ENCODE measurements at regions not wholly inside any gene's neighbourhood (a gene's known extent, or its start where the extent isn't known, plus 50 kb on each side); places are given as distances from the start of the nearest gene placed in this dataset.
"Not testable (repeated sequence)": the region's sequence is repeated elsewhere in the genome, so short reads cannot be mapped to it uniquely, and the experiment has no call there.

GRCh38 chr5:117379521-117379920 lies 804.9 kb upstream of the SEMA6A start:
- no peak for TF ChIP-seq YY1 (IDR thresholded peaks at IDR 0.05; ENCODE audit: insufficient read depth, insufficient read length)
- no peak for TF ChIP-seq SUZ12 (IDR thresholded peaks at IDR 0.05; ENCODE audit: extremely low read depth, insufficient read depth, insufficient read length)
- no peak for TF ChIP-seq ZNF274 (IDR thresholded peaks at IDR 0.05; ENCODE audit: low read depth, low read length)
- no peaks in the 10 kb centered on the region for H3K27me3 ChIP-seq (ENCODE audit: insufficient read depth, insufficient read length)
- no peaks in the 10 kb centered on the region for H3K9me3 ChIP-seq (ENCODE audit: insufficient read depth, low read length)
- no peak overlapping the region for H3K4me3 ChIP-seq (ENCODE audit: insufficient read length, low read depth)
- H3K36me3 ChIP-seq (ENCODE audit: insufficient read depth, insufficient read length, low read length), result no peaks in the 10 kb centered on the region
- DNase-seq (ENCODE audit: low read depth, low spot score), result no peak
- no peaks in the 10 kb centered on the region for H3K4me1 ChIP-seq (ENCODE audit: insufficient read depth, insufficient read length)
- H3K9ac ChIP-seq (ENCODE audit: insufficient read length, low read depth), result no peak overlapping the region

DNA sequence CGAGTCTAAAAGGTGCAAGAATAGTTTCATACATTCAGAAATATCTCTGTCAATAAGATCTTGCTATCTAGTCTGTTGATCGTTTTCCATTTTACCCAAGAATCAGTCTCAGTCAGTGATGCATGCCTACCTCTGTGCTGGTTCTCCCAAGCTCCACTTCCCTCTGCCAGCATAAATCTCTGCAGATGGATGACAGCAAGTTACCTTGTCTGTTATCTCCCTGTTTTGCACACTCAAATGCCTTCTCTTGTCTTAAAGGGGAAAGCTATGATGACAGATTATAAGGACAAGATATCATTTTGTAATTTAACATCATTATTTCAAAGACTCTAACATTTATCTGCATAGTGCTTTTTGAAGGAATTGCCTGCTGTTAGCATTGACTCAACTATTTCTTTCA lies 802.1 kb upstream of the SEMA6A start:
- Histone ChIP-seq H3K36me3 (ENCODE audit: insufficient read depth, insufficient read length, low read length) (no peaks in the 10 kb centered on the region), H3K4me1 (ENCODE audit: insufficient read depth, insufficient read length) (no peaks in the 10 kb centered on the region), H3K9ac (ENCODE audit: insufficient read length, low read depth) (no peak overlapping the region), H3K27me3 (ENCODE audit: insufficient read depth, insufficient read length) (no peaks in the 10 kb centered on the region), H3K4me3 (ENCODE audit: insufficient read length, low read depth) (no peak overlapping the region), H3K9me3 (ENCODE audit: insufficient read depth, low read length) (no peaks in the 10 kb centered on the region)
- DNase-seq (ENCODE audit: low read depth, low spot score), result no peak
- TF ChIP-seq YY1 (IDR thresholded peaks at IDR 0.05; ENCODE audit: insufficient read depth, insufficient read length), result no peak
- TF ChIP-seq ZNF274 (IDR thresholded peaks at IDR 0.05; ENCODE audit: low read depth, low read length), result no peak
- no peak for TF ChIP-seq SUZ12 (IDR thresholded peaks at IDR 0.05; ENCODE audit: extremely low read depth, insufficient read depth, insufficient read length)

DNA sequence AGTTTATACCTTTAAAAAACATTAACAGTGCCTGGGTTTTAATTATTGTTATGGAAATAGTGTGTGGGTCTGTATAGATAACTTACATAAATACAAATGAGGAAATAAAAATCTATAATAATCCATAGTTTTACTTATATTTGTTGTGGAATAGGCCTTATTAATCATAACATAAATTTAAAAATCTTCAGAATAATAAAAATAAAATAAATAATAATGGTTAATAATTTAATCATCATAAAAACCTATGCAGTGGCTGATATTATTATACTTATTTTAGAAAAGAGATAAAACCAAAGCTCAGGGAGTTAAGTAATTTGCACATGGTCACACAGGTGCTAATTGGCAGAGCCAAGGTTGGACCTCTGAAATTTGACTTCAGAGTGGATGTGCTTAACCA lies 785.3 kb upstream of the SEMA6A start:
- TF ChIP-seq ZNF274 (IDR thresholded peaks at IDR 0.05; ENCODE audit: low read depth, low read length), result no peak
- no peak for TF ChIP-seq SUZ12 (IDR thresholded peaks at IDR 0.05; ENCODE audit: extremely low read depth, insufficient read depth, insufficient read length)
- no peak for TF ChIP-seq YY1 (IDR thresholded peaks at IDR 0.05; ENCODE audit: insufficient read depth, insufficient read length)
- no peak for DNase-seq (ENCODE audit: low read depth, low spot score)
- Histone ChIP-seq H3K9ac (ENCODE audit: insufficient read length, low read depth) (no peak overlapping the region), H3K9me3 (ENCODE audit: insufficient read depth, low read length) (no peaks in the 10 kb centered on the region), H3K36me3 (ENCODE audit: insufficient read depth, insufficient read length, low read length) (no peaks in the 10 kb centered on the region), H3K4me3 (ENCODE audit: insufficient read length, low read depth) (no peak overlapping the region), H3K4me1 (ENCODE audit: insufficient read depth, insufficient read length) (no peaks in the 10 kb centered on the region), H3K27me3 (ENCODE audit: insufficient read depth, insufficient read length) (no peaks in the 10 kb centered on the region)

GRCh38 chr5:117357886-117358285 lies 783.3 kb upstream of the SEMA6A start:
- no peak overlapping the region for H3K4me3 ChIP-seq (ENCODE audit: insufficient read length, low read depth)
- H3K36me3 ChIP-seq (ENCODE audit: insufficient read depth, insufficient read length, low read length), result no peaks in the 10 kb centered on the region
- no peak overlapping the region for H3K9ac ChIP-seq (ENCODE audit: insufficient read length, low read depth)
- no peaks in the 10 kb centered on the region for H3K27me3 ChIP-seq (ENCODE audit: insufficient read depth, insufficient read length)
- no peak for DNase-seq (ENCODE audit: low read depth, low spot score)
- no peaks in the 10 kb centered on the region for H3K9me3 ChIP-seq (ENCODE audit: insufficient read depth, low read length)
- H3K4me1 ChIP-seq (ENCODE audit: insufficient read depth, insufficient read length), result no peaks in the 10 kb centered on the region
- no peak for TF ChIP-seq SUZ12 (IDR thresholded peaks at IDR 0.05; ENCODE audit: extremely low read depth, insufficient read depth, insufficient read length)
- TF ChIP-seq YY1 (IDR thresholded peaks at IDR 0.05; ENCODE audit: insufficient read depth, insufficient read length), result no peak
- no peak for TF ChIP-seq ZNF274 (IDR thresholded peaks at IDR 0.05; ENCODE audit: low read depth, low read length)

DNA sequence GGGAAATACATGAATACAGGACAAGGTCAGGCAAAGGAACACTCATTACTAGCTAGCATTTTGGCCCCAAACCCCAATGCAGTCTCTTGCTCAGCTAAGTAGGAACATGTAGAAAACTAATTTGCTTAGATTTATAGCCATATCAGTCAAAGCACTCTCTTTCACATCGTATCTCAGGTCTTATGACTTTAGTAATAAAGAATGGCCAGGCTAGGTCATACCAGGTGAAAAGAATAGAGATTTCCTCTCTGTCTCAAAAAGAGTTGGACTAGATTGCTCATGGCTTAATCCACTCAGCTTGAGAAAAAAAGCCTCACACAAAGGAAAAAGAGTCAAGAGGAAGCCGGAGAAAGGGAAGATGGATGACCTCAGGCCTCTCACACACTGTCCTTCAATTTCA lies 772.7 kb upstream of the SEMA6A start:
- no peaks in the 10 kb centered on the region for H3K27me3 ChIP-seq (ENCODE audit: insufficient read depth, insufficient read length)
- no peak overlapping the region for H3K9ac ChIP-seq (ENCODE audit: insufficient read length, low read depth)
- no peak overlapping the region for H3K4me3 ChIP-seq (ENCODE audit: insufficient read length, low read depth)
- no peaks in the 10 kb centered on the region for H3K4me1 ChIP-seq (ENCODE audit: insufficient read depth, insufficient read length)
- H3K36me3 ChIP-seq (ENCODE audit: insufficient read depth, insufficient read length, low read length), result no peaks in the 10 kb centered on the region
- no peaks in the 10 kb centered on the region for H3K9me3 ChIP-seq (ENCODE audit: insufficient read depth, low read length)
- TF ChIP-seq YY1 (IDR thresholded peaks at IDR 0.05; ENCODE audit: insufficient read depth, insufficient read length), result no peak
- no peak for DNase-seq (ENCODE audit: low read depth, low spot score)

- not testable (repeated sequence) for H3K9me3 ChIP-seq (ENCODE audit: insufficient read depth, low read length); H3K9ac ChIP-seq (ENCODE audit: insufficient read length, low read depth); H3K36me3 ChIP-seq (ENCODE audit: insufficient read depth, insufficient read length, low read length); H3K4me3 ChIP-seq (ENCODE audit: insufficient read length, low read depth); H3K27me3 ChIP-seq (ENCODE audit: insufficient read depth, insufficient read length); H3K4me1 ChIP-seq (ENCODE audit: insufficient read depth, insufficient read length); DNase-seq (ENCODE audit: low read depth, low spot score)
These were observed 769.1 kb upstream of the SEMA6A start for GRCh38 chr5:117343726-117344125.

GRCh38 chr5:117337064-117337749 lies 762.6 kb upstream of the SEMA6A start:
- H3K4me3 ChIP-seq (ENCODE audit: insufficient read length, low read depth), result no peak overlapping the region
- no peak overlapping the region for H3K9ac ChIP-seq (ENCODE audit: insufficient read length, low read depth)
- no peak for DNase-seq (ENCODE audit: low read depth, low spot score)
- no peaks in the 10 kb centered on the region for H3K9me3 ChIP-seq (ENCODE audit: insufficient read depth, low read length)
- H3K36me3 ChIP-seq (ENCODE audit: insufficient read depth, insufficient read length, low read length), result no peaks in the 10 kb centered on the region
- no peaks in the 10 kb centered on the region for H3K4me1 ChIP-seq (ENCODE audit: insufficient read depth, insufficient read length)
- TF ChIP-seq SUZ12 (IDR thresholded peaks at IDR 0.05; ENCODE audit: extremely low read depth, insufficient read depth, insufficient read length) (no peak), ZNF274 (IDR thresholded peaks at IDR 0.05; ENCODE audit: low read depth, low read length) (no peak), YY1 (IDR thresholded peaks at IDR 0.05; ENCODE audit: insufficient read depth, insufficient read length) (no peak)
- no peaks in the 10 kb centered on the region for H3K27me3 ChIP-seq (ENCODE audit: insufficient read depth, insufficient read length)

- no peaks in the 10 kb centered on the region for H3K9me3 ChIP-seq (ENCODE audit: insufficient read depth, low read length)
- H3K36me3 ChIP-seq (ENCODE audit: insufficient read depth, insufficient read length, low read length), result no peaks in the 10 kb centered on the region
- no peak for DNase-seq (ENCODE audit: low read depth, low spot score)
- H3K4me3 ChIP-seq (ENCODE audit: insufficient read length, low read depth), result no peak overlapping the region
- H3K27me3 ChIP-seq (ENCODE audit: insufficient read depth, insufficient read length), result no peaks in the 10 kb centered on the region
- no peaks in the 10 kb centered on the region for H3K4me1 ChIP-seq (ENCODE audit: insufficient read depth, insufficient read length)
- H3K9ac ChIP-seq (ENCODE audit: insufficient read length, low read depth), result no peak overlapping the region
- TF ChIP-seq ZNF274 (IDR thresholded peaks at IDR 0.05; ENCODE audit: low read depth, low read length) (no peak), YY1 (IDR thresholded peaks at IDR 0.05; ENCODE audit: insufficient read depth, insufficient read length) (no peak), SUZ12 (IDR thresholded peaks at IDR 0.05; ENCODE audit: extremely low read depth, insufficient read depth, insufficient read length) (no peak)
These were observed 761.6 kb upstream of the SEMA6A start for GRCh38 chr5:117336208-117336607.

Measured in NT2/D1 (cell line).